ENCODE measurements at regions not wholly inside any gene's neighbourhood (a gene's known extent, or its start where the extent isn't known, plus 50 kb on each side); places are given as distances from the start of the nearest gene placed in this dataset.

DNA sequence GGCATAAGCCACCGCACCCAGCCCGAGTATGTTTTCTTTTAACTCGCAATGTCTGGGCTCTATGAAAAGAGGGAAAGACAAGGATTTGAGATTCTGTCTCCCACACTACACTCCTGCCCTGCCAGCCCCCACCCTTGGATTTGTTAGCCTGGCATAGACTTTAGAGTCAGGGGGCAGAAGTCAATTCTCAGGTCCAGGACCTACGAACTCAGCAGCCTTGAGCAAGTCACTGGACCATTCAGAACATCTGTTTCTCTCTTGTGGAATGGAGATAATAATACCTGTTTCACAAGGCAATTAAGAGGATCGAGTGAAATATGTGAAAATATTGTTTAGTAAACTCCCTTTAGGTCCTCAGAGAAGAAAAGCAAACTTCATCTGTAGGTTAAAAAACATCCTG is 66.1 kb upstream of the FUT8 start:
- TF ChIP-seq POLR2A (IDR thresholded peaks at IDR 0.05) (no peak), CTCF (IDR thresholded peaks at IDR 0.05) (no peak)
